ENCODE measurements at regions not wholly inside any gene's neighbourhood (a gene's known extent, or its start where the extent isn't known, plus 50 kb on each side); places are given as distances from the start of the nearest gene placed in this dataset.
A peak's percentile ranks its signal among the peaks of the same experiment; 100 is the strongest.

GRCh38 chr3:124178531-124178930, 186.6 kb upstream of the ROPN1 start:
- DNase-seq (ENCODE audit: low spot score): no peak

GRCh38 chr3:124200407-124200806, 208.5 kb upstream of the ROPN1 start:
- DNase-seq (ENCODE audit: low spot score): no peak

GRCh38 chr3:124201226-124201625, 209.3 kb upstream of the ROPN1 start:
- DNase-seq (ENCODE audit: low spot score): no peak

GRCh38 chr3:124201786-124202185, 209.9 kb upstream of the ROPN1 start:
- DNase-seq (ENCODE audit: low spot score): no peak

GRCh38 chr3:124202754-124203153, 210.8 kb upstream of the ROPN1 start:
- DNase-seq (ENCODE audit: low spot score): peak; percentile 15

GRCh38 chr3:124203292-124203691, 211.4 kb upstream of the ROPN1 start:
- DNase-seq (ENCODE audit: low spot score): no peak

- no peak for DNase-seq (ENCODE audit: low spot score)
Measured at GRCh38 chr3:124206225-124207055, 214.5 kb upstream of the ROPN1 start.

- no peak for DNase-seq (ENCODE audit: low spot score)
Measured at GRCh38 chr3:124207077-124207476, 215.2 kb upstream of the ROPN1 start.

- no peak for DNase-seq (ENCODE audit: low spot score)
Measured at GRCh38 chr3:124207873-124208485, 216.1 kb upstream of the ROPN1 start.

GRCh38 chr3:124209426-124209825, 217.5 kb upstream of the ROPN1 start:
- DNase-seq (ENCODE audit: low spot score): no peak

GRCh38 chr3:124210899-124211298, 219.0 kb upstream of the ROPN1 start:
- DNase-seq (ENCODE audit: low spot score): no peak

GRCh38 chr3:124213641-124214040, 221.7 kb upstream of the ROPN1 start:
- no peak for DNase-seq (ENCODE audit: low spot score)

- DNase-seq (ENCODE audit: low spot score): peak; percentile 2
Measured at GRCh38 chr3:124217542-124217941, 225.6 kb upstream of the ROPN1 start.

GRCh38 chr3:124221422-124221821, 229.5 kb upstream of the ROPN1 start:
- DNase-seq (ENCODE audit: low spot score): no peak

- no peak for DNase-seq (ENCODE audit: low spot score)
Measured at GRCh38 chr3:124223853-124224252, 231.9 kb upstream of the ROPN1 start.

- no peak for DNase-seq (ENCODE audit: low spot score)
Measured at GRCh38 chr3:124227150-124227630, 235.3 kb upstream of the ROPN1 start.

- DNase-seq (ENCODE audit: low spot score): no peak
Measured at GRCh38 chr3:124229420-124229819, 237.5 kb upstream of the ROPN1 start.

- DNase-seq (ENCODE audit: low spot score): no peak
Measured at GRCh38 chr3:124229836-124230235, 237.9 kb upstream of the ROPN1 start.

GRCh38 chr3:124230432-124230831, 238.5 kb upstream of the ROPN1 start:
- DNase-seq (ENCODE audit: low spot score): no peak

- peak; percentile 2 for DNase-seq (ENCODE audit: low spot score)
Measured at GRCh38 chr3:124230998-124231397, 239.1 kb upstream of the ROPN1 start.

GRCh38 chr3:124234852-124235252, 242.9 kb upstream of the ROPN1 start:
- DNase-seq (ENCODE audit: low spot score): no peak

- DNase-seq (ENCODE audit: low spot score): no peak
Measured at GRCh38 chr3:124235446-124235845, 243.5 kb upstream of the ROPN1 start.

- no peak for DNase-seq (ENCODE audit: low spot score)
Measured at GRCh38 chr3:124243177-124243859, 251.4 kb upstream of the ROPN1 start.
